Endothelial cell of umbilical vein (primary cell): ENCODE measurements at regions not wholly inside any gene's neighbourhood (a gene's known extent, or its start where the extent isn't known, plus 50 kb on each side); places are given as distances from the start of the nearest gene placed in this dataset.

Experiments
- BruUV-seq: library from RNA; stranded (reverse); fragments of 400-500 nt; replicated peaks from 2 replicates; lab custom pipeline; 2021; lab: Mats Ljungman, UMichigan
- CTCF ChIA-PET: fragments of 300-600, 350-600 bp; sonication (Branson Sonifier 250); formaldehyde crosslinking; loops from one replicate; lab custom pipeline; 2021; ENCODE audit warnings: antibody characterized with exemption, inconsistent platforms; lab: Charles Lee
- POLR2A ChIA-PET: fragments of 300-600, 350-600 bp; sonication (Branson Sonifier 250); formaldehyde crosslinking; loops from one replicate; lab custom pipeline; 2021; ENCODE audit warnings: antibody characterized with exemption, inconsistent platforms; lab: Charles Lee
- DNase-seq: peaks from one replicate; pipeline ENCODE4 v3.0.0-alpha.2; 2011; ENCODE audit warnings: low read depth, low spot score
- FAIRE-seq: peaks from 2 replicates; lab custom pipeline; 2011; peaks lifted over from hg19 to GRCh38; lab: Jason Lieb, UNC
- H2AFZ ChIP-seq: 2 replicates; pipeline ENCODE4 v1.6.0; 2012; ENCODE audit warnings: low read depth, low read length, control low read depth, inconsistent platforms
- H3K27ac ChIP-seq: 2 replicates; pipeline ENCODE4 v1.5.1; 2011; ENCODE audit warnings: low read depth, mild to moderate bottlenecking, control low read depth, low read length, moderate library complexity; ENCODE audit not compliant: insufficient read depth
- H3K27me3 ChIP-seq, 2 experiments: 2 replicates each; pipeline versions ENCODE4 v1.6.0 to v1.6.1; 2011; ENCODE audit warnings: low read length in 2 of 2, mixed read lengths in 1 of 2; ENCODE audit not compliant: control insufficient read depth in 2 of 2, insufficient read depth in 2 of 2
- H3K36me3 ChIP-seq, 2 experiments: 2 replicates in 1 of 2; 3 replicates in 1 of 2; pipeline ENCODE4 v1.5.1; 2011; ENCODE audit warnings: low read length in 2 of 2, mild to moderate bottlenecking in 1 of 2, moderate library complexity in 1 of 2; ENCODE audit not compliant: control insufficient read depth in 2 of 2, insufficient read depth in 2 of 2; ENCODE audit errors: extremely low read depth in 1 of 2
- H3K4me1 ChIP-seq: 3 replicates; pipeline ENCODE4 v1.5.1; 2011; ENCODE audit warnings: mild to moderate bottlenecking, low read length; ENCODE audit not compliant: control insufficient read depth, insufficient read depth; ENCODE audit errors: extremely low read depth
- H3K4me2 ChIP-seq: 2 replicates; pipeline ENCODE4 v1.6.1; 2011; ENCODE audit warnings: low read length, control low read depth, mixed read lengths; ENCODE audit not compliant: insufficient read depth
- H3K4me3 ChIP-seq, 3 experiments: fragments of 200-600 bp in 1 of 3; sonication (generic), shearing (Covaris generic) in 1 of 3; replicated peaks in 1 of 3; 2 replicates each; pipeline ENCODE4 v1.5.1; 2011 to 2016; ENCODE audit warnings: control low read depth in 3 of 3, low read length in 3 of 3, mild to moderate bottlenecking in 2 of 3, inconsistent platforms in 1 of 3, low read depth in 1 of 3, moderate library complexity in 1 of 3; ENCODE audit not compliant: insufficient read depth in 1 of 3
- H3K79me2 ChIP-seq: 2 replicates; pipeline ENCODE4 v1.6.0; 2012; ENCODE audit warnings: low read length, inconsistent platforms; ENCODE audit not compliant: control insufficient read depth, insufficient read depth
- H3K9ac ChIP-seq: replicated peaks from 2 replicates; pipeline ENCODE3; 2011; ENCODE audit warnings: low read length, control low read depth; ENCODE audit not compliant: insufficient read depth; ENCODE audit errors: extremely low read depth
- H3K9me1 ChIP-seq: replicated peaks from 3 replicates; pipeline ENCODE4 v1.6.0; 2011; ENCODE audit warnings: mild to moderate bottlenecking, low read length; ENCODE audit not compliant: control insufficient read depth, insufficient read depth; ENCODE audit errors: extremely low read depth
- H3K9me3 ChIP-seq: replicated peaks from 2 replicates; pipeline ENCODE4 v1.5.1; 2012; ENCODE audit warnings: low read length, inconsistent platforms; ENCODE audit not compliant: control insufficient read depth, insufficient read depth
- H4K20me1 ChIP-seq: replicated peaks from 2 replicates; pipeline ENCODE3; 2011; ENCODE audit warnings: mild to moderate bottlenecking, low read length; ENCODE audit not compliant: control insufficient read depth, insufficient read depth; ENCODE audit errors: extremely low read depth
- EZH2 ChIP-seq: IDR thresholded peaks from 2 replicates; pipeline ENCODE4 v1.6.1; 2012; ENCODE audit warnings: borderline replicate concordance, low read depth, mild to moderate bottlenecking, moderate library complexity, low read length, inconsistent platforms; ENCODE audit not compliant: severe bottlenecking
- FOS ChIP-seq: IDR thresholded peaks from 2 replicates; pipeline ENCODE4 v1.6.1; 2011; ENCODE audit warnings: mild to moderate bottlenecking, low read length, moderate library complexity, borderline replicate concordance; ENCODE audit not compliant: insufficient read depth
- GATA2 ChIP-seq: IDR thresholded peaks from 2 replicates; pipeline ENCODE4 v1.7.0; 2011; ENCODE audit warnings: low read depth, mild to moderate bottlenecking, moderate library complexity, mixed read lengths, low read length; ENCODE audit not compliant: insufficient read length, insufficient read depth
- JUN ChIP-seq: IDR thresholded peaks from 2 replicates; pipeline ENCODE4 v1.6.1; 2011; ENCODE audit warnings: borderline replicate concordance, low read depth; ENCODE audit not compliant: insufficient read length, insufficient read depth
- MYC ChIP-seq: IDR thresholded peaks from one replicate; pipeline ENCODE4 v1.6.1; 2011; ENCODE audit warnings: mild to moderate bottlenecking, low read depth, low read length
- POLR2A ChIP-seq: IDR thresholded peaks from 2 replicates; pipeline ENCODE4 v1.6.1; 2012; ENCODE audit warnings: low read depth, mild to moderate bottlenecking, control low read depth, low read length
- POLR2AphosphoS5 ChIP-seq: IDR thresholded peaks from 2 replicates; pipeline ENCODE4 v1.6.1; 2012; ENCODE audit warnings: low read depth, mild to moderate bottlenecking, control low read depth, low read length, moderate library complexity; ENCODE audit not compliant: insufficient read depth
- dilution Hi-C: fragments of 300-500 bp; cut with MboI; formaldehyde crosslinking; loops from one replicate; pipeline ENCODE4 v1.15.0; 2019; ENCODE audit warnings: low sequenced_read_pairs; ENCODE audit not compliant: extremely low pct_ligation_motif_present
- intact Hi-C: fragments of 100-400 bp; cut with micrococcal nuclease; formaldehyde crosslinking; loops from one replicate; pipeline ENCODE4 v1.10.0; 2022
- TF ChIP-seq, protein P1 (sequence below), 2 donors: IDR thresholded peaks; 1 replicate in 1 of 2; 2 replicates in 1 of 2; pipeline ENCODE4 v1.5.1; 2011; ENCODE audit warnings: low read length in 2 of 2, mild to moderate bottlenecking in 2 of 2, moderate library complexity in 2 of 2, control low read depth in 1 of 2, inconsistent platforms in 1 of 2, low read depth in 1 of 2; ENCODE audit not compliant: insufficient read depth in 1 of 2; ENCODE audit errors: extremely low read depth in 1 of 2
- TF ChIP-seq, protein P2 (sequence below): IDR thresholded peaks from 2 replicates; pipeline ENCODE4 v1.6.1; 2011; ENCODE audit not compliant: insufficient read depth, insufficient read length

GRCh38 chr6:164286011-164286410, 871.5 kb downstream of the QKI start:
- no peaks in the 10 kb centered on the region for H3K27me3 ChIP-seq
- CTCF ChIA-PET = interaction anchor here (1.3 kb wide), 1 partner anchor 36 kb away, joined by 3 read pairs; no protein-coding TSS in a partner anchor

More at GRCh38 chr6:164286011-164286410, 871.5 kb downstream of the QKI start:
- no peaks in the 10 kb centered on the region for H3K9me3 ChIP-seq
- intact Hi-C loops = no loop called here
- no peak overlapping the region for H3K27ac ChIP-seq
- H3K4me1 ChIP-seq = no peaks in the 10 kb centered on the region
- DNase-seq (peak; percentile 2), FAIRE-seq (no peak)
- H3K9ac ChIP-seq = no peak overlapping the region
- no peaks in the 10 kb centered on the region for H3K9me1 ChIP-seq
- no peak overlapping the region for H3K4me2 ChIP-seq
- BruUV-seq = no TSS peak
- H2AFZ ChIP-seq = no peak overlapping the region
- TF ChIP-seq EZH2 (no peak), FOS (no peak), JUN (no peak), POLR2A (no peak), MYC (no peak), GATA2 (no peak), POLR2AphosphoS5 (no peak)
- TF ChIP-seq, protein P1, sequence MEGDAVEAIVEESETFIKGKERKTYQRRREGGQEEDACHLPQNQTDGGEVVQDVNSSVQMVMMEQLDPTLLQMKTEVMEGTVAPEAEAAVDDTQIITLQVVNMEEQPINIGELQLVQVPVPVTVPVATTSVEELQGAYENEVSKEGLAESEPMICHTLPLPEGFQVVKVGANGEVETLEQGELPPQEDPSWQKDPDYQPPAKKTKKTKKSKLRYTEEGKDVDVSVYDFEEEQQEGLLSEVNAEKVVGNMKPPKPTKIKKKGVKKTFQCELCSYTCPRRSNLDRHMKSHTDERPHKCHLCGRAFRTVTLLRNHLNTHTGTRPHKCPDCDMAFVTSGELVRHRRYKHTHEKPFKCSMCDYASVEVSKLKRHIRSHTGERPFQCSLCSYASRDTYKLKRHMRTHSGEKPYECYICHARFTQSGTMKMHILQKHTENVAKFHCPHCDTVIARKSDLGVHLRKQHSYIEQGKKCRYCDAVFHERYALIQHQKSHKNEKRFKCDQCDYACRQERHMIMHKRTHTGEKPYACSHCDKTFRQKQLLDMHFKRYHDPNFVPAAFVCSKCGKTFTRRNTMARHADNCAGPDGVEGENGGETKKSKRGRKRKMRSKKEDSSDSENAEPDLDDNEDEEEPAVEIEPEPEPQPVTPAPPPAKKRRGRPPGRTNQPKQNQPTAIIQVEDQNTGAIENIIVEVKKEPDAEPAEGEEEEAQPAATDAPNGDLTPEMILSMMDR (IDR thresholded peaks at IDR 0.05; ENCODE audit: extremely low read depth in 1 of 2, insufficient read depth in 1 of 2, low read depth in 1 of 2, low read length in 2 of 2) = no peak
- TF ChIP-seq, protein P2, sequence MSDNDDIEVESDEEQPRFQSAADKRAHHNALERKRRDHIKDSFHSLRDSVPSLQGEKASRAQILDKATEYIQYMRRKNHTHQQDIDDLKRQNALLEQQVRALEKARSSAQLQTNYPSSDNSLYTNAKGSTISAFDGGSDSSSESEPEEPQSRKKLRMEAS = no peak
- no peaks in the 10 kb centered on the region for H4K20me1 ChIP-seq
- POLR2A ChIA-PET = no interaction called here
- no peak overlapping the region for H3K4me3 ChIP-seq
- no peaks in the 10 kb centered on the region for H3K79me2 ChIP-seq
- no peaks in the 10 kb centered on the region for H3K36me3 ChIP-seq
- dilution Hi-C loops = no loop called here
